ENCODE measurements at regions not wholly inside any gene's neighbourhood (a gene's known extent, or its start where the extent isn't known, plus 50 kb on each side); places are given as distances from the start of the nearest gene placed in this dataset.
A peak's percentile ranks its signal among the peaks of the same experiment; 100 is the strongest.

DNA sequence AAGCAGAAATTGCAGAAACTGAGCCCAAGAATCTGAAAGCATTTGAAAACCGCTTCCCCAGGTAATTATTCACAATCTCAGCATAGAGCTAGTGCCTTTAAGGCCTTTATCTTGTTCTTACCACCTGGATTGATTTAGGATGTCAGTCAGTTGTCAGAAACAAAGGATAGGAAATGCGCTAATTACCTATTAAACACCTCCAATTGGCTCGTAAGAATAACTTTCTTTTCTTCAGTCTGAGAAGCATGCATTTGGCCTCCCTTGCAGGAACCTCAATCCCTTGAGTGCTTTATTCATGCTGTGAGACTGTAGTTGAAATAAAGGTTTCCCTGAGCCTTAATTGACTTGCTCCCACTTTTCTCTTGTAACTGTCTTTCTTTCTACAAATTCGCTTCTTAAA, 400.3 kb upstream of the LRATD1 start:
- WGBS, 2 experiments (ENCODE audit: extremely low coverage in 1 of 2, insufficient coverage in 1 of 2, insufficient read length in 1 of 2, insufficient replicate concordance in 2 of 2, low coverage in 1 of 2, low lambda C conversion rate in 2 of 2, missing lambda C conversion rate in 1 of 2) = 3% methylated on average over 4 of the region's 4 CpGs; no CpG with 5 or more reads in 1 of the 2 experiments
- 0 out of 4 replicates have a peak, but pooled peaks cover 0 to 2% of the 10 kb centered on the region in 2 experiments for H3K9me3 ChIP-seq (ENCODE audit: insufficient read depth in 2 of 2, low read depth in 1 of 2, low read length in 1 of 2)
- peak overlapping the region in 1 of 4 experiments; percentile 12; a peak in 1 of 8 replicates for H3K4me3 ChIP-seq (ENCODE audit: extremely low read depth in 1 of 4, insufficient read depth in 2 of 4, low read depth in 3 of 4, low read length in 4 of 4)
- no peak overlapping the region for H2BK15ac ChIP-seq (ENCODE audit: low read length)
- H4K20me1 ChIP-seq (replicated peaks in 1 of 2; ENCODE audit: control insufficient read depth in 1 of 2, insufficient read depth in 2 of 2, low read length in 2 of 2) = no peaks in the 10 kb centered on the region
- H3K23ac ChIP-seq (ENCODE audit: insufficient read length) = no peak overlapping the region
- H2BK12ac ChIP-seq (ENCODE audit: low read depth, low read length) = no peak overlapping the region
- FAIRE-seq (no peak), DNase-seq (ENCODE audit: low read depth in 1 of 2, low spot score in 2 of 2) (peak in 1 of 2 experiments; percentile 51)
- H3K4me1 ChIP-seq (replicated peaks in 1 of 4; ENCODE audit: control insufficient read depth in 3 of 4, insufficient read depth in 4 of 4, low read length in 3 of 4) = peaks cover 0 to 11% (median 8%) of the 10 kb centered on the region in 4 experiments; a peak in 5 of 7 replicates
- no peak overlapping the region for H2BK120ac ChIP-seq (replicated peaks; ENCODE audit: low read depth, low read length)
- H3K79me1 ChIP-seq (ENCODE audit: low read depth, low read length) = no peaks in the 10 kb centered on the region
- H2AFZ ChIP-seq (ENCODE audit: low read length) = no peak overlapping the region
- no peak overlapping the region for H3K9ac ChIP-seq (replicated peaks in 1 of 4; ENCODE audit: extremely low read depth in 1 of 4, low read depth in 3 of 4, low read length in 3 of 4)
- H3K27me3 ChIP-seq (replicated peaks in 1 of 4; ENCODE audit: control insufficient read depth in 3 of 4, extremely low read depth in 1 of 4, insufficient read depth in 3 of 4, low read length in 3 of 4) = peaks cover 0 to 5% (median 0%) of the 10 kb centered on the region in 4 experiments; a peak in 2 of 7 replicates
- ChIA-PET CTCF (ENCODE audit: partially characterized antibody) (no interaction called here), POLR2A (ENCODE audit: partially characterized antibody) (no interaction called here)
- H2AK5ac ChIP-seq (ENCODE audit: low read depth, low read length) = no peak overlapping the region
- no peaks in the 10 kb centered on the region for H3K79me2 ChIP-seq (ENCODE audit: control insufficient read depth in 1 of 2, insufficient read depth in 2 of 2, low read length in 2 of 2)
- H3K14ac ChIP-seq (ENCODE audit: insufficient read length) = no peak overlapping the region
- no peaks in the 10 kb centered on the region for H3K23me2 ChIP-seq (ENCODE audit: low read depth, low read length)
- no peak overlapping the region for H2BK20ac ChIP-seq (ENCODE audit: low read length)
- H3K27ac ChIP-seq (ENCODE audit: low read depth, low read length) = no peak overlapping the region
- H3K18ac ChIP-seq (ENCODE audit: extremely low read depth, low read length) = no peak overlapping the region
- H2BK5ac ChIP-seq (ENCODE audit: low read depth, low read length) = no peak overlapping the region
- no peak overlapping the region for H4K8ac ChIP-seq (ENCODE audit: extremely low read depth, insufficient read depth, low read length)
- H4K5ac ChIP-seq (ENCODE audit: insufficient read length, low read depth, low read length) = no peak overlapping the region
- no peak overlapping the region for H3K4ac ChIP-seq (replicated peaks; ENCODE audit: insufficient read length, low read depth, low read length)
- H4K91ac ChIP-seq (replicated peaks; ENCODE audit: insufficient read length, low read length) = no peak overlapping the region
- H3K36me3 ChIP-seq (ENCODE audit: control insufficient read depth in 2 of 4, insufficient read depth in 4 of 4, low read length in 3 of 4) = no peaks in the 10 kb centered on the region
- H3K4me2 ChIP-seq (ENCODE audit: insufficient read depth in 1 of 2, low read depth in 2 of 2, low read length in 2 of 2) = peak overlapping the region in 1 of 2 experiments; percentile 47; a peak in 1 of 4 replicates
- H3K56ac ChIP-seq (replicated peaks; ENCODE audit: insufficient read length, low read depth, low read length) = no peak overlapping the region
- TF ChIP-seq GABPA (IDR thresholded peaks at IDR 0.05; ENCODE audit: borderline replicate concordance, insufficient read depth, low read length) (no peak), EZH2 (IDR thresholded peaks at IDR 0.05; ENCODE audit: low read depth, low read length, severe bottlenecking) (no peak), POLR2AphosphoS5 (IDR thresholded peaks at IDR 0.05; ENCODE audit: low read depth, low read length) (no peak), TCF12 (IDR thresholded peaks at IDR 0.05; ENCODE audit: low read depth, low read length) (peak; percentile 78), NRF1 (IDR thresholded peaks at IDR 0.05; ENCODE audit: low read depth, low read length) (no peak), BACH1 (IDR thresholded peaks at IDR 0.05; ENCODE audit: low read length) (no peak), CBX8 (IDR thresholded peaks at IDR 0.05; ENCODE audit: borderline replicate concordance, low read depth, low read length) (no peak), SP1 (IDR thresholded peaks at IDR 0.05; ENCODE audit: low read depth, low read length) (0 out of 2 replicates have a peak, but pooled peaks have one; percentile 37), POLR2A (IDR thresholded peaks at IDR 0.05; ENCODE audit: control extremely low read depth in 1 of 2, low read depth in 2 of 2, low read length in 2 of 2) (no peak), SAP30 (IDR thresholded peaks at IDR 0.05; ENCODE audit: insufficient read depth, insufficient replicate concordance, low read length) (no peak), CTBP2 (IDR thresholded peaks at IDR 0.05; ENCODE audit: borderline replicate concordance, insufficient read depth, insufficient read length, low read length) (no peak), RNF2 (IDR thresholded peaks at IDR 0.05; ENCODE audit: borderline replicate concordance, low read depth, low read length, missing control alignments, poor library complexity, severe bottlenecking) (no peak), CEBPB (IDR thresholded peaks at IDR 0.05; ENCODE audit: low read depth, low read length) (no peak)
- TF ChIP-seq, protein P1, sequence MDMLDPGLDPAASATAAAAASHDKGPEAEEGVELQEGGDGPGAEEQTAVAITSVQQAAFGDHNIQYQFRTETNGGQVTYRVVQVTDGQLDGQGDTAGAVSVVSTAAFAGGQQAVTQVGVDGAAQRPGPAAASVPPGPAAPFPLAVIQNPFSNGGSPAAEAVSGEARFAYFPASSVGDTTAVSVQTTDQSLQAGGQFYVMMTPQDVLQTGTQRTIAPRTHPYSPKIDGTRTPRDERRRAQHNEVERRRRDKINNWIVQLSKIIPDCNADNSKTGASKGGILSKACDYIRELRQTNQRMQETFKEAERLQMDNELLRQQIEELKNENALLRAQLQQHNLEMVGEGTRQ (IDR thresholded peaks at IDR 0.05; ENCODE audit: low read length) = no peak

Measured in H1 (cell line).